HFF-Myc (cell line): ENCODE measurements at regions not wholly inside any gene's neighbourhood (a gene's known extent, or its start where the extent isn't known, plus 50 kb on each side); places are given as distances from the start of the nearest gene placed in this dataset.

Source experiments
- DNase-seq: peaks from one replicate; pipeline ENCODE4 v3.0.0-alpha.2; 2011; ENCODE audit warnings: low read depth; ENCODE audit errors: extremely low read depth
- H3K4me3 ChIP-seq: replicated peaks from 2 replicates; pipeline ENCODE4 v1.5.1; 2011; ENCODE audit warnings: low read depth, mild to moderate bottlenecking, control low read depth, low read length
- CTCF ChIP-seq: IDR thresholded peaks from 2 replicates; pipeline ENCODE4 v1.5.1; 2012; ENCODE audit warnings: mild to moderate bottlenecking, low read depth, low read length, control low read depth; ENCODE audit errors: missing control alignments

- no peak overlapping the region for H3K4me3 ChIP-seq
- DNase-seq = no peak
- no peak for TF ChIP-seq CTCF
These were observed 60.1 kb upstream of the MED9 start for GRCh38 chr17:17416400-17417360.

GRCh38 chr17:17417718-17418181, 59.0 kb upstream of the MED9 start:
- no peak for TF ChIP-seq CTCF
- H3K4me3 ChIP-seq = no peak overlapping the region
- DNase-seq = no peak

DNA sequence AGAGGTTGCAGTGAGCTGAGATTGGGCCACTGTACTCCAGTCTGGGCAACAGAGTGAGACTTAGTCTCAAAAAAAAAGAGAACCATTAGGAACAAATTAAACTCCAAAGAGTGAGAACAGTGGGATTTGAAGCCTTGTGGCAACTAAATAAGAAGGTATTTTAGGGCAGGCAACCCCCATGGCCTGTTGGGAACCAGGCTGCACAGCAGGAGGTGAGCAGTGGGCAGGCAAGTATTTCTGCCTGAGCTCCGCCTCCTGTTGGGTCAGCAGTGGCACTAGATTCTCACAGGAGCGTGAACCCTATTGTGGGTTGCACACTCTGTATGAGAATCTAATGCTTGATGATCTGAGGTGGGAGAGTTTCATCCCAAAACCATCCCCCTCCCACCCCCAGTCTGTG, 57.6 kb upstream of the MED9 start:
- TF ChIP-seq CTCF = no peak
- no peak for DNase-seq
- no peak overlapping the region for H3K4me3 ChIP-seq

DNA sequence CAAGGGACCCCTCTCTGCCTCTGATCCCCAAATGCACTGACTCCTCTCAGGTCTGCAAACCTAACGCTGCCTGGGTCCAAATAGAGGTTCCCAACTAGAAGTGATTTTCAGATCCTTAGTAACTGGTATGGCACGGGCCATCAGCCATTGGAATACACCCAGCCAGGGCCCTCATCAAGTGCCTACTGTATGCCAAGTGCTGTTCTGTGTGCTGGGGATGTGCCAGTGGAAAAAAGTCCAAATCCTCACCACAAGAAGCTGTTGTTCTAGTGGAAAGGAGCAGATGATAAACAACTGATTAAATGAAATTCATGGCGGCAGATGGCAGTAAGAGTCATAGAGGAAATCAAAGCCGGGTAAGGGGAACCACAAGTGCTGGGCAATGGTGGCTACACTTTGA, 57.2 kb upstream of the MED9 start:
- no peak for DNase-seq
- TF ChIP-seq CTCF = no peak
- H3K4me3 ChIP-seq = no peak overlapping the region

DNA sequence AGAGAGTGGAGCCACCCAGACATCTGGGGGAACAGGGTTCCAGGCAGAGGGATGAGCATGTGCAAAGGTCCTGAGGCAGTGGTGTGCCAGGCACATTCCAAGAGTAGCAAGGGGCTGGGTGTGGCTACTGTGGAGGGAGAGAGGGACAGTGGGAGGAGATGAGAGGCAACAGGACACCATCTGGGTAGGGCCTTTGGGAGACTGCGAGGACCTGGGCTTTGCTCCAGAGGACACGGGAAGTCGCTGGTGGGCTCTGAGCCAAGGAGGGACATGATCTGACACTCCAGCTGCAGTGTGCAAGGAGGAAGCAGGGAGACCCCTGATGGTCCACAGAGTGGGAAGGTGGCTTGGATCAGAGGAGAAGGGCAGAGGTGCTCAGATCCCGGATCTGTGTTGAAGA, 56.7 kb upstream of the MED9 start:
- no peak for TF ChIP-seq CTCF
- DNase-seq = no peak
- H3K4me3 ChIP-seq = no peak overlapping the region

GRCh38 chr17:17420561-17421269, 56.1 kb upstream of the MED9 start:
- DNase-seq = no peak
- no peak for TF ChIP-seq CTCF
- H3K4me3 ChIP-seq = no peak overlapping the region
